H7 (cell line): ENCODE measurements at regions not wholly inside any gene's neighbourhood (a gene's known extent, or its start where the extent isn't known, plus 50 kb on each side); places are given as distances from the start of the nearest gene placed in this dataset.

ENCODE experiments used
- DNase-seq: peaks from one replicate; pipeline ENCODE4 v3.0.0; 2012
- H3K27me3 ChIP-seq: 2 replicates; pipeline ENCODE4 v1.6.0; 2011; ENCODE audit warnings: mild to moderate bottlenecking, low read length; ENCODE audit not compliant: control insufficient read depth, insufficient read depth
- H3K36me3 ChIP-seq: replicated peaks from 2 replicates; pipeline ENCODE4 v1.5.1; 2011; ENCODE audit warnings: low read length; ENCODE audit not compliant: control insufficient read depth, insufficient read depth
- H3K4me3 ChIP-seq: 2 replicates; pipeline ENCODE4 v1.5.1; 2011; ENCODE audit warnings: low read depth, mild to moderate bottlenecking, control low read depth, low read length, moderate library complexity; ENCODE audit not compliant: insufficient read depth

DNA sequence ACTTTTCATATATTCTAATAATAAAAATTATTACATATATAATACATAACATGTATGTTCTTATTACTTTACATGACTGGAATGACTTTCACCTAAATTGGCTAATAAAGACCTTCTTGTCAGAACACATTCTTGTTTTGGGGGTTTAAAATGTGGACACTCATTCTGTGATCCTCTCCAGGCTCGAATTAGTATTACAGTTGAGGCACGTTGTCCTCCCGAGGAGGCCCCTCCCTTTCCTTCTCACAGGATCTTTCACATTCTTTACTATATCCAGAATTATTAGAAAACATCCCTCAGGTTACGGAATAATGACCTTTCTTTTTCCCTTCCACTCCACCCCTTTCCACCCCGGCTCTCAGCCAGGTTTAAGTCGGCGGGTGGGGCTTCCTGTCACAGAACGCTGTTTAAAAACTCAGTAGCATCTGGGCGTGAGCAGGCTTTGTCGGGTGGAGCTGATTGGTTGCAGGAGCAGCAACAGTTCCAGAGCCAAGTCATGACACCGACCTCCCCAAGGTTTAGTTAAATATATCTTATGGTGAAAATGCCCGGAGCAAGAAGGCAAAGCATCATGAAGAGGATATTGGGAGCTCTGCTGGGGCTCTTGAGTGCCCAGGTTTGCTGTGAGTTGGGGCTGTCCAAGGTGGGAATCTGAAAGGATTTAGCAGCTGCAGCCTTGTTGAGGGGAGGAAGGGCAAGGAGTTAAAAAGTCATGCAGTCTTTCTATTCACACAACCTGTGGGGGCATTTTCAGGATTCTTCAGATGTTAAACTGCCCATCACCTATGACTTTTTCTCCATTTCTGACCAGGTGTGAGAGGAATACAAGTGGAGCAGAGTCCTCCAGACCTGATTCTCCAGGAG is 396.7 kb upstream of the OR4E1 start:
- DNase-seq = peak; percentile 38
- no peaks in the 10 kb centered on the region for H3K36me3 ChIP-seq
- H3K27me3 ChIP-seq = no peaks in the 10 kb centered on the region; the same call in 1 of the 2 replicates
- H3K4me3 ChIP-seq = peak overlapping the region; percentile 4; the same call in 1 of the 2 replicates

GRCh38 chr14:22065347-22065746 is 391.7 kb upstream of the OR4E1 start:
- Histone ChIP-seq H3K36me3 (no peaks in the 10 kb centered on the region), H3K4me3 (no peak overlapping the region)
- no peak for DNase-seq

GRCh38 chr14:22059201-22059600 is 385.6 kb upstream of the OR4E1 start:
- Histone ChIP-seq H3K36me3 (no peaks in the 10 kb centered on the region), H3K4me3 (no peak overlapping the region), H3K27me3 (no peaks in the 10 kb centered on the region)
- DNase-seq = no peak

More at GRCh38 chr14:22065347-22065746, 391.7 kb upstream of the OR4E1 start:
- H3K27me3 ChIP-seq = no peaks in the 10 kb centered on the region

DNA sequence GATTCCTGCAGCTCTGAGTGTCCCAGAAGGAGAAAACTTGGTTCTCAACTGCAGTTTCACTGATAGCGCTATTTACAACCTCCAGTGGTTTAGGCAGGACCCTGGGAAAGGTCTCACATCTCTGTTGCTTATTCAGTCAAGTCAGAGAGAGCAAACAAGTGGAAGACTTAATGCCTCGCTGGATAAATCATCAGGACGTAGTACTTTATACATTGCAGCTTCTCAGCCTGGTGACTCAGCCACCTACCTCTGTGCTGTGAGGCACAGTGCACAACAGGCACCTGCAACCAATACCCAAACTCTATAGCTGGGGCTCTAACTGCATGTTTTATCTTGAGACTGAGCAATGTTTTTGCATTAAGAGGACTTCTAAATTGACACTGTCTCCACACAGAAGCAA is 379.2 kb upstream of the OR4E1 start:
- no peaks in the 10 kb centered on the region for H3K27me3 ChIP-seq
- no peak overlapping the region for H3K4me3 ChIP-seq
- no peak for DNase-seq
- no peaks in the 10 kb centered on the region for H3K36me3 ChIP-seq

DNA sequence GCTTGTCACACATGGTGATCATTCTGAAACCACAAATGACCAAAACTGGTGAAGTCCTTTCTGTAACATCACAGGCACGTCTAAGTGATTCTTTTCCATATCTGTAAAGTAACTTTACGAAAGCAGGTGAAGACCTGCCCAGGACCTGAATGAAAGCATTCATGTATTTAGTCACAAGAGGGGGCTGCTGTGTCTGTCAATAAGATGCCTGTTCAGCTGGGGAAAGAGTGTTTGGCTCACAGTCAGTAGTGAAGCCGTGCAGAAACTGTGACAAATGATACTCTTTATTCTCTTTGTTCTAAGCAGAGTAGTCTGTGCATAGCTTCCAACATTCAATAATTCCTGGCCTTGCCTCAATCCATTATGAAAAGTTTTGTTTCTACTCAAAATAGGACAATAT is 373.5 kb upstream of the OR4E1 start:
- Histone ChIP-seq H3K27me3 (no peaks in the 10 kb centered on the region), H3K4me3 (no peak overlapping the region), H3K36me3 (no peaks in the 10 kb centered on the region)
- DNase-seq = peak; percentile 46

DNA sequence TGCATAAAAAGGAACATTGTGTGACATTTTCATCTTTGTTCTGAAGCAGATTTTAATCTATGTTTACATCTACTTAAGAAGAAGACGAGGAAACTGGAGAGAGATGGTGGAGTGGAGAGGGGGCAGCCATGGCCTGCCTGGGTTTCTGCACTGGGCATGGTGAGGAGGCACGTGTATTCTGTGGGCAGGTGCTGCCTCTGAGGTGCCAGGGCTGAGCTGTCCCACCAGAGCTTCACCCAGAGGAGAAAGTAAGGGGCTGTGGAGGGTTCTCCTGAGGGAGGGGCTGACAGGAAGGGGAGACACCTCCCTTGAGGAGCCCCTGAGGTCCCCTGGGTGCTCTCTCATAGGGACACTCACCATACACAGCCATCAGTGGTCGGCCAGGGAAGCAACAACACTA is 372.4 kb upstream of the OR4E1 start:
- DNase-seq = no peak
- Histone ChIP-seq H3K4me3 (no peak overlapping the region), H3K36me3 (no peaks in the 10 kb centered on the region), H3K27me3 (no peaks in the 10 kb centered on the region; the same call in 1 of the 2 replicates)

DNA sequence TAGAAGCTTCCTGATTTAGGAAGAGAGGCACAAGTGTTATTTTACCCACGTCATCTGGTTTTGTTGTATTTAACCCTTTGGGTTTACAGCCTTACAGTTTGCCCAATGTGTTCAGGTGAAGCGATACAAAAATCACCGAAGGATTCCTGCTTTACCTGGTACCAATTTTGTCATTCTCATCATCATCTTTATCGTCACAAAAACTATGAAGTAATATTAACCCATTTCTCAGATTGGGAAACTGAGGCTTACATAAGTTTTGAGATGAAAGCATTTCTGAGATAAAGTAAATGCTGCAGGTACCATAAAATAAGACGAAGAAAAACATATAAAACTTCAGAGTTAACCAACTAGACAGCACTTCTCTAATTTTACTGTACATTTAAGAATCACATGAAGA is 370.6 kb upstream of the OR4E1 start:
- Histone ChIP-seq H3K4me3 (no peak overlapping the region), H3K27me3 (no peaks in the 10 kb centered on the region; the same call in 1 of the 2 replicates), H3K36me3 (no peaks in the 10 kb centered on the region)
- no peak for DNase-seq

DNA sequence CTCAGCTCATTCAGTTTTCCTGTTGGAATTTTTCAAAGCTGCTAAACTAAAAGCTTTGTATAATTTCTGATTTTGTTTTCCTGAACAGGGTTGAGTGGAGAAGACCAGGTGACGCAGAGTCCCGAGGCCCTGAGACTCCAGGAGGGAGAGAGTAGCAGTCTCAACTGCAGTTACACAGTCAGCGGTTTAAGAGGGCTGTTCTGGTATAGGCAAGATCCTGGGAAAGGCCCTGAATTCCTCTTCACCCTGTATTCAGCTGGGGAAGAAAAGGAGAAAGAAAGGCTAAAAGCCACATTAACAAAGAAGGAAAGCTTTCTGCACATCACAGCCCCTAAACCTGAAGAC is 367.1 kb upstream of the OR4E1 start:
- Histone ChIP-seq H3K27me3 (no peaks in the 10 kb centered on the region; the same call in 1 of the 2 replicates), H3K4me3 (no peak overlapping the region), H3K36me3 (no peaks in the 10 kb centered on the region)
- DNase-seq = no peak

- Histone ChIP-seq H3K36me3 (no peaks in the 10 kb centered on the region), H3K4me3 (no peak overlapping the region), H3K27me3 (no peaks in the 10 kb centered on the region; the same call in 1 of the 2 replicates)
- peak; percentile 12 for DNase-seq
Observed at GRCh38 chr14:22039938-22040780, 366.5 kb upstream of the OR4E1 start.

GRCh38 chr14:22036541-22037239 is 363.1 kb upstream of the OR4E1 start:
- H3K36me3 ChIP-seq = no peaks in the 10 kb centered on the region
- DNase-seq = no peak
- no peaks in the 10 kb centered on the region; the same call in 1 of the 2 replicates for H3K27me3 ChIP-seq
- H3K4me3 ChIP-seq = no peak overlapping the region

GRCh38 chr14:22026527-22026926 is 352.9 kb upstream of the OR4E1 start:
- Histone ChIP-seq H3K27me3 (no peaks in the 10 kb centered on the region; the same call in 1 of the 2 replicates), H3K36me3 (no peaks in the 10 kb centered on the region), H3K4me3 (no peak overlapping the region)
- no peak for DNase-seq

- no peak for DNase-seq
- no peaks in the 10 kb centered on the region; the same call in 1 of the 2 replicates for H3K27me3 ChIP-seq
- no peak overlapping the region for H3K4me3 ChIP-seq
- H3K36me3 ChIP-seq = no peaks in the 10 kb centered on the region
Observed at GRCh38 chr14:22025879-22026278, 352.3 kb upstream of the OR4E1 start.

- H3K27me3 ChIP-seq = no peaks in the 10 kb centered on the region; the same call in 1 of the 2 replicates
- H3K36me3 ChIP-seq = no peaks in the 10 kb centered on the region
- no peak for DNase-seq
- H3K4me3 ChIP-seq = no peak overlapping the region
Observed at GRCh38 chr14:22024137-22024536, 350.5 kb upstream of the OR4E1 start.

DNA sequence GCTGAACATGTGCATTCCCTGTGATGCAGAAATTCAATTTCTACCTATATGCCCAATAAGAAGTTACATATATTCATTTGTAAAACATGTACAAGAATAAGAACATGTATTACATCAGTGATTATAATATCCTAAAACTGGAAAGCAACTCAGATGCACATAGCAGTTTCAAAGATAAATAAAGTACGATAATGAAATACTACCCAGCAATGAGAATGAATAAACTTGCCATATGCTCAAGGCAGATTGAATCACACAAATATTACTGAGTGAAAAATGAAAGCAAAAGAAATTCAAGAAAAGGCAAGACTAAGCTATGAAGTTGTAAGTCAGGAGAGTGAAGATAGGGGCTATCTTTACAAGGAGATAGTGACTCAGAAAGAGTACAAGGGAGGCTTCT is 345.3 kb upstream of the OR4E1 start:
- Histone ChIP-seq H3K36me3 (no peaks in the 10 kb centered on the region), H3K4me3 (no peak overlapping the region), H3K27me3 (no peaks in the 10 kb centered on the region)
- no peak for DNase-seq
